ENCODE measurements at regions not wholly inside any gene's neighbourhood (a gene's known extent, or its start where the extent isn't known, plus 50 kb on each side); places are given as distances from the start of the nearest gene placed in this dataset.

DNA sequence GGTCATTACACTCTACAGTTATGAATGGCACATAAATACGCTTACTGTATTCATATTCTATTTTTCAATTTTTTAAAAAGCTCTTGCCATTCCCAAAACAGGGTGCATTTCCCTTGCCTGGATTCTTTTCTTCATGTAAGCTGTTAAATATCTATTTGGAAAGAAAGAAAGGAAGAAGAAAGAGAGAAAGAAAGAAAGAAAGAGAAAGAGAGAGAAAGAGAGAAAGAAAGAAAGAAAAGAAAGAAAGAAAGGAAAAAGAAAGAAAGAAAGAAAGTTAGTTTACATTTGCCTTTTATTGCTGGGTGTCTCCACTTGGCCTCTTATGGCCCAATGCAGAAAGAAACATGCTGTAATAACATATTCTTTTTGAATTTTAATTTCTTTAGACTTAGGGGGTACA is 165.9 kb upstream of the ATXN1 start:
- TF ChIP-seq, protein P1, sequence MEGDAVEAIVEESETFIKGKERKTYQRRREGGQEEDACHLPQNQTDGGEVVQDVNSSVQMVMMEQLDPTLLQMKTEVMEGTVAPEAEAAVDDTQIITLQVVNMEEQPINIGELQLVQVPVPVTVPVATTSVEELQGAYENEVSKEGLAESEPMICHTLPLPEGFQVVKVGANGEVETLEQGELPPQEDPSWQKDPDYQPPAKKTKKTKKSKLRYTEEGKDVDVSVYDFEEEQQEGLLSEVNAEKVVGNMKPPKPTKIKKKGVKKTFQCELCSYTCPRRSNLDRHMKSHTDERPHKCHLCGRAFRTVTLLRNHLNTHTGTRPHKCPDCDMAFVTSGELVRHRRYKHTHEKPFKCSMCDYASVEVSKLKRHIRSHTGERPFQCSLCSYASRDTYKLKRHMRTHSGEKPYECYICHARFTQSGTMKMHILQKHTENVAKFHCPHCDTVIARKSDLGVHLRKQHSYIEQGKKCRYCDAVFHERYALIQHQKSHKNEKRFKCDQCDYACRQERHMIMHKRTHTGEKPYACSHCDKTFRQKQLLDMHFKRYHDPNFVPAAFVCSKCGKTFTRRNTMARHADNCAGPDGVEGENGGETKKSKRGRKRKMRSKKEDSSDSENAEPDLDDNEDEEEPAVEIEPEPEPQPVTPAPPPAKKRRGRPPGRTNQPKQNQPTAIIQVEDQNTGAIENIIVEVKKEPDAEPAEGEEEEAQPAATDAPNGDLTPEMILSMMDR (IDR thresholded peaks at IDR 0.05), result no peak
- TF ChIP-seq POLR2A (IDR thresholded peaks at IDR 0.05), result no peak
